ENCODE measurements at regions not wholly inside any gene's neighbourhood (a gene's known extent, or its start where the extent isn't known, plus 50 kb on each side); places are given as distances from the start of the nearest gene placed in this dataset.

GRCh38 chr9:104991144-104991953 is 63.4 kb upstream of the ABCA1 start:
- H3K27me3 Mint-ChIP-seq (ENCODE audit: unreplicated experiment): no peaks in the 10 kb centered on the region
- DNase-seq (ENCODE audit: low spot score): peak; percentile 84

GRCh38 chr9:104992659-104993058 is 64.7 kb upstream of the ABCA1 start:
- Mint-ChIP-seq H3K27ac (ENCODE audit: unreplicated experiment) (peak overlapping the region; percentile 98), H3K4me3 (ENCODE audit: unreplicated experiment) (no peak overlapping the region), H3K27me3 (ENCODE audit: unreplicated experiment) (no peaks in the 10 kb centered on the region), H3K36me3 (ENCODE audit: low read depth, unreplicated experiment) (no peaks in the 10 kb centered on the region), H3K9me3 (ENCODE audit: unreplicated experiment) (no peaks in the 10 kb centered on the region), H3K4me1 (ENCODE audit: unreplicated experiment) (peaks cover 29% of the 10 kb centered on the region)
- TF ChIP-seq CTCF (IDR thresholded peaks at IDR 0.05; ENCODE audit: unreplicated experiment): no peak
- DNase-seq (ENCODE audit: low spot score): no peak

More at GRCh38 chr9:104991144-104991953, 63.4 kb upstream of the ABCA1 start:
- TF ChIP-seq CTCF (IDR thresholded peaks at IDR 0.05; ENCODE audit: unreplicated experiment): no peak
- Mint-ChIP-seq H3K4me3 (ENCODE audit: unreplicated experiment) (peak overlapping the region; percentile 91), H3K9me3 (ENCODE audit: unreplicated experiment) (no peaks in the 10 kb centered on the region), H3K27ac (ENCODE audit: unreplicated experiment) (peak overlapping the region; percentile 92), H3K36me3 (ENCODE audit: low read depth, unreplicated experiment) (no peaks in the 10 kb centered on the region), H3K4me1 (ENCODE audit: unreplicated experiment) (peaks cover 29% of the 10 kb centered on the region)

GRCh38 chr9:104993291-104993963 is 65.5 kb upstream of the ABCA1 start:
- Mint-ChIP-seq H3K27me3 (ENCODE audit: unreplicated experiment) (no peaks in the 10 kb centered on the region), H3K27ac (ENCODE audit: unreplicated experiment) (peak overlapping the region; percentile 98), H3K36me3 (ENCODE audit: low read depth, unreplicated experiment) (no peaks in the 10 kb centered on the region), H3K4me1 (ENCODE audit: unreplicated experiment) (peaks cover 31% of the 10 kb centered on the region), H3K9me3 (ENCODE audit: unreplicated experiment) (no peaks in the 10 kb centered on the region), H3K4me3 (ENCODE audit: unreplicated experiment) (no peak overlapping the region)
- DNase-seq (ENCODE audit: low spot score): peak; percentile 71
- TF ChIP-seq CTCF (IDR thresholded peaks at IDR 0.05; ENCODE audit: unreplicated experiment): no peak

GRCh38 chr9:104997536-104997935 is 69.6 kb upstream of the ABCA1 start:
- DNase-seq (ENCODE audit: low spot score): no peak
- H3K27me3 Mint-ChIP-seq (ENCODE audit: unreplicated experiment): no peaks in the 10 kb centered on the region

More at GRCh38 chr9:104997536-104997935, 69.6 kb upstream of the ABCA1 start:
- Mint-ChIP-seq H3K4me3 (ENCODE audit: unreplicated experiment) (no peak overlapping the region), H3K36me3 (ENCODE audit: low read depth, unreplicated experiment) (no peaks in the 10 kb centered on the region), H3K9me3 (ENCODE audit: unreplicated experiment) (no peaks in the 10 kb centered on the region), H3K27ac (ENCODE audit: unreplicated experiment) (no peak overlapping the region), H3K4me1 (ENCODE audit: unreplicated experiment) (peaks cover 19% of the 10 kb centered on the region)
- TF ChIP-seq CTCF (IDR thresholded peaks at IDR 0.05; ENCODE audit: unreplicated experiment): no peak
